ENCODE measurements at regions not wholly inside any gene's neighbourhood (a gene's known extent, or its start where the extent isn't known, plus 50 kb on each side); places are given as distances from the start of the nearest gene placed in this dataset.

GRCh38 chr14:97630249-97630648, 833.1 kb downstream of the VRK1 start:
- TF ChIP-seq POLR2AphosphoS5 (IDR thresholded peaks at IDR 0.05): no peak
- TF ChIP-seq, protein P1, sequence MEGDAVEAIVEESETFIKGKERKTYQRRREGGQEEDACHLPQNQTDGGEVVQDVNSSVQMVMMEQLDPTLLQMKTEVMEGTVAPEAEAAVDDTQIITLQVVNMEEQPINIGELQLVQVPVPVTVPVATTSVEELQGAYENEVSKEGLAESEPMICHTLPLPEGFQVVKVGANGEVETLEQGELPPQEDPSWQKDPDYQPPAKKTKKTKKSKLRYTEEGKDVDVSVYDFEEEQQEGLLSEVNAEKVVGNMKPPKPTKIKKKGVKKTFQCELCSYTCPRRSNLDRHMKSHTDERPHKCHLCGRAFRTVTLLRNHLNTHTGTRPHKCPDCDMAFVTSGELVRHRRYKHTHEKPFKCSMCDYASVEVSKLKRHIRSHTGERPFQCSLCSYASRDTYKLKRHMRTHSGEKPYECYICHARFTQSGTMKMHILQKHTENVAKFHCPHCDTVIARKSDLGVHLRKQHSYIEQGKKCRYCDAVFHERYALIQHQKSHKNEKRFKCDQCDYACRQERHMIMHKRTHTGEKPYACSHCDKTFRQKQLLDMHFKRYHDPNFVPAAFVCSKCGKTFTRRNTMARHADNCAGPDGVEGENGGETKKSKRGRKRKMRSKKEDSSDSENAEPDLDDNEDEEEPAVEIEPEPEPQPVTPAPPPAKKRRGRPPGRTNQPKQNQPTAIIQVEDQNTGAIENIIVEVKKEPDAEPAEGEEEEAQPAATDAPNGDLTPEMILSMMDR (IDR thresholded peaks at IDR 0.05): no peak

Data from suprapubic skin (tissue), 3 donors.